Osteoblast (primary cell): ENCODE measurements at regions not wholly inside any gene's neighbourhood (a gene's known extent, or its start where the extent isn't known, plus 50 kb on each side); places are given as distances from the start of the nearest gene placed in this dataset. TPM values are rescaled to one million over a fixed set of nuclear protein-coding genes. Genes with fewer than 3 reads are reported as not detected.

Source experiments
- DNase-seq: peaks from one replicate; pipeline ENCODE4 v3.0.0; 2011; ENCODE audit warnings: low spot score, mixed read lengths; ENCODE audit not compliant: insufficient read length; ENCODE audit errors: missing footprints
- H2AFZ ChIP-seq: 2 replicates; pipeline ENCODE4 v1.6.0; 2011; ENCODE audit warnings: mild to moderate bottlenecking, low read length
- H3K27ac ChIP-seq: 2 replicates; pipeline ENCODE4 v1.5.1; 2011; ENCODE audit warnings: mild to moderate bottlenecking, low read depth, low read length, moderate library complexity
- H3K27me3 ChIP-seq: 2 replicates; pipeline ENCODE4 v1.6.0; 2012; ENCODE audit warnings: mild to moderate bottlenecking, control low read depth, inconsistent platforms, low read length, moderate library complexity; ENCODE audit not compliant: insufficient read depth
- H3K36me3 ChIP-seq: 2 replicates; pipeline ENCODE4 v1.5.1; 2011; ENCODE audit warnings: mild to moderate bottlenecking, low read length, control low read depth, moderate library complexity; ENCODE audit not compliant: insufficient read depth
- H3K4me1 ChIP-seq: 2 replicates; pipeline ENCODE4 v1.5.1; 2011; ENCODE audit warnings: mild to moderate bottlenecking, low read length, control low read depth, moderate library complexity; ENCODE audit not compliant: insufficient read depth
- H3K4me2 ChIP-seq: 2 replicates; pipeline ENCODE4 v1.6.0; 2011; ENCODE audit warnings: mild to moderate bottlenecking, low read length; ENCODE audit not compliant: insufficient read depth
- H3K4me3 ChIP-seq: fragments of 200-600 bp; sonication (generic); 3 replicates; pipeline ENCODE4 v1.5.1; 2012; ENCODE audit warnings: mild to moderate bottlenecking, low read length, inconsistent platforms; ENCODE audit not compliant: insufficient read depth
- H3K79me2 ChIP-seq: 2 replicates; pipeline ENCODE4 v1.6.0; 2012; ENCODE audit warnings: mild to moderate bottlenecking, low read length, control low read depth, inconsistent platforms; ENCODE audit not compliant: insufficient read depth
- H3K9me3 ChIP-seq: 2 replicates; pipeline ENCODE4 v1.5.1; 2011; ENCODE audit warnings: low read depth, low read length, control low read depth
- H4K20me1 ChIP-seq: 2 replicates; pipeline ENCODE4 v1.6.0; 2012; ENCODE audit warnings: mild to moderate bottlenecking, low read length, control low read depth; ENCODE audit not compliant: insufficient read depth
- small RNA-seq: library from RNA; depleted of rRNA; stranded (forward); fragments of <200 nt; gene quantifications from one replicate; pipeline ENCODE3, GENCODE V24; 2012
- TF ChIP-seq, protein P1 (sequence below): IDR thresholded peaks from 2 replicates; pipeline ENCODE4 v1.5.1; 2011; ENCODE audit warnings: mild to moderate bottlenecking, low read depth, low read length, moderate library complexity; ENCODE audit errors: extremely low read depth

DNA sequence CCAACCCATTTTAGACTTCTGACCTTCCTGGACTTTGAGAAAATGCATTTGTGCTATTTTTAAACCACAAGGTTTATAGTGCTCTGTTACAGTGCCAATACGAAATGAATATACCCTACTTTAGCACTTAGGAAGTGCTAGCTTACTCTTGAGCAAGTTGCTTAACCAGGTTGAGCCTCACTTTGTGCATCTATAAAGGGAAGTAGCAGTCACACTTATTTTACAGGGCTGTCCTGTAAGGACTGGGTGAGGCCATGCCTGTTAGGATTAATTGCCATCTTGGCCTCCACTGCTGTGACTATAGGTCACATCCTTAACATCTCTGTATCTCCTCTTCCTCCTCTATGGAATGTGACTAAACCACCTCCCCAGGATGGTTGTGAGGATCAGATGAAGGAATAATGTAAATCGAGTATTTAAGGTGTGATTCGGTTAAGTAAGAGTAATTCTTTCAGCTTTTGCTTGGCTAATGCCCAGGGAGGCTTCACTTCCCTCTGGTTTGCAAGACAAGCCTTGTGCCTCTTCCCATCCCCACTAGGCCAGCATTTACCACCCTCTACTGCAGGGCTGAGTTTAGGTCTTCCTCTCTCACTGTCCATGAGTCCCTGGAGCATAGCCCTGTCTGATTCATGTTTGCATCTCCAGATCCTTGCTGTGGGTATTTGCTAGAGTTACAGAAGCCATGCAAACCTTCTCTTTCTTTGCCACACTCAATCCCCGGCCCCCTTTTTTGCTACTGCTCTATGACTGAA is 341.2 kb downstream of the ZNF521 start:
- H3K9me3 ChIP-seq: no peaks in the 10 kb centered on the region
- no peaks in the 10 kb centered on the region for H3K36me3 ChIP-seq
- TF ChIP-seq, protein P1, sequence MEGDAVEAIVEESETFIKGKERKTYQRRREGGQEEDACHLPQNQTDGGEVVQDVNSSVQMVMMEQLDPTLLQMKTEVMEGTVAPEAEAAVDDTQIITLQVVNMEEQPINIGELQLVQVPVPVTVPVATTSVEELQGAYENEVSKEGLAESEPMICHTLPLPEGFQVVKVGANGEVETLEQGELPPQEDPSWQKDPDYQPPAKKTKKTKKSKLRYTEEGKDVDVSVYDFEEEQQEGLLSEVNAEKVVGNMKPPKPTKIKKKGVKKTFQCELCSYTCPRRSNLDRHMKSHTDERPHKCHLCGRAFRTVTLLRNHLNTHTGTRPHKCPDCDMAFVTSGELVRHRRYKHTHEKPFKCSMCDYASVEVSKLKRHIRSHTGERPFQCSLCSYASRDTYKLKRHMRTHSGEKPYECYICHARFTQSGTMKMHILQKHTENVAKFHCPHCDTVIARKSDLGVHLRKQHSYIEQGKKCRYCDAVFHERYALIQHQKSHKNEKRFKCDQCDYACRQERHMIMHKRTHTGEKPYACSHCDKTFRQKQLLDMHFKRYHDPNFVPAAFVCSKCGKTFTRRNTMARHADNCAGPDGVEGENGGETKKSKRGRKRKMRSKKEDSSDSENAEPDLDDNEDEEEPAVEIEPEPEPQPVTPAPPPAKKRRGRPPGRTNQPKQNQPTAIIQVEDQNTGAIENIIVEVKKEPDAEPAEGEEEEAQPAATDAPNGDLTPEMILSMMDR: no peak
- H3K4me1 ChIP-seq: no peaks in the 10 kb centered on the region
- H3K79me2 ChIP-seq: no peaks in the 10 kb centered on the region
- H3K27ac ChIP-seq: no peak overlapping the region
- H4K20me1 ChIP-seq: no peaks in the 10 kb centered on the region
- H2AFZ ChIP-seq: no peak overlapping the region
- no peak for DNase-seq
- no peak overlapping the region for H3K4me2 ChIP-seq
- H3K4me3 ChIP-seq: no peak overlapping the region
- H3K27me3 ChIP-seq: no peaks in the 10 kb centered on the region

Small RNA genes in the stretch of these regions (small RNA-seq; reads per million reads assigned to genes)
- gene PPIAP57: not detected
